Neuronal stem cell (in vitro differentiated cells): ENCODE measurements at regions not wholly inside any gene's neighbourhood (a gene's known extent, or its start where the extent isn't known, plus 50 kb on each side); places are given as distances from the start of the nearest gene placed in this dataset.

Experiments
- DNase-seq: peaks from one replicate; pipeline ENCODE4 v3.0.0-alpha.2; 2013; ENCODE audit warnings: low spot score
- H2AFZ ChIP-seq: one replicate; pipeline ENCODE4 v1.6.1; 2013; ENCODE audit warnings: mild to moderate bottlenecking, low read length, inconsistent platforms
- H2AK5ac ChIP-seq: 2 replicates; pipeline ENCODE4 v1.6.1; 2013; ENCODE audit warnings: low read depth, mild to moderate bottlenecking, inconsistent platforms, low read length, moderate library complexity, mixed read lengths
- H2BK120ac ChIP-seq: 2 replicates; pipeline ENCODE4 v1.6.1; 2013; ENCODE audit warnings: low read depth, mild to moderate bottlenecking, inconsistent platforms, low read length, moderate library complexity, mixed read lengths
- H2BK12ac ChIP-seq: one replicate; pipeline ENCODE4 v1.6.1; 2013; ENCODE audit warnings: low read length, inconsistent platforms
- H2BK15ac ChIP-seq: 2 replicates; pipeline ENCODE4 v1.6.1; 2013; ENCODE audit warnings: mild to moderate bottlenecking, low read length, inconsistent platforms, mixed read lengths
- H2BK5ac ChIP-seq: one replicate; pipeline ENCODE4 v1.6.1; 2013; ENCODE audit warnings: inconsistent platforms, mild to moderate bottlenecking, low read length, moderate library complexity
- H3K14ac ChIP-seq: one replicate; pipeline ENCODE4 v1.6.1; 2013; ENCODE audit warnings: low read length, inconsistent platforms
- H3K18ac ChIP-seq: 2 replicates; pipeline ENCODE4 v1.6.1; 2013; ENCODE audit warnings: low read length, inconsistent platforms
- H3K23ac ChIP-seq: 2 replicates; pipeline ENCODE4 v1.6.1; 2013; ENCODE audit warnings: low read depth, mild to moderate bottlenecking, mixed read lengths, low read length, inconsistent platforms; ENCODE audit not compliant: poor library complexity
- H3K27ac ChIP-seq: replicated peaks from 3 replicates; pipeline ENCODE4 v1.5.1; 2013; ENCODE audit warnings: low read length, inconsistent platforms
- H3K27me3 ChIP-seq, 3 experiments: 2 replicates each; pipeline ENCODE4 v1.6.1; 2013; ENCODE audit warnings: low read length in 3 of 3, mild to moderate bottlenecking in 2 of 3, inconsistent platforms in 1 of 3, low read depth in 1 of 3, mixed read lengths in 1 of 3, moderate library complexity in 1 of 3; ENCODE audit not compliant: control insufficient read depth in 3 of 3, insufficient read depth in 3 of 3
- H3K36me3 ChIP-seq, 2 donors: replicated peaks in 1 of 2; 2 replicates each; pipeline ENCODE4 v1.6.1; 2013; ENCODE audit warnings: low read length in 2 of 2; ENCODE audit not compliant: control insufficient read depth in 2 of 2, insufficient read depth in 2 of 2
- H3K4ac ChIP-seq: 2 replicates; pipeline ENCODE4 v1.6.1; 2013; ENCODE audit warnings: inconsistent platforms, mild to moderate bottlenecking, low read length, moderate library complexity
- H3K4me1 ChIP-seq, 2 donors: 1 replicate in 1 of 2; 2 replicates in 1 of 2; pipeline ENCODE4 v1.6.1; 2013; ENCODE audit warnings: low read length in 2 of 2, low read depth in 1 of 2; ENCODE audit not compliant: control insufficient read depth in 2 of 2, insufficient read depth in 1 of 2
- H3K4me2 ChIP-seq: one replicate; pipeline ENCODE4 v1.6.1; 2013; ENCODE audit warnings: mild to moderate bottlenecking, low read length, inconsistent platforms; ENCODE audit not compliant: insufficient read depth, poor library complexity, severe bottlenecking
- H3K4me3 ChIP-seq, 2 donors: 2 replicates each; pipeline ENCODE4 v1.5.1; 2013; ENCODE audit warnings: low read length in 2 of 2, mild to moderate bottlenecking in 2 of 2, inconsistent platforms in 1 of 2, moderate library complexity in 1 of 2
- H3K79me1 ChIP-seq: one replicate; pipeline ENCODE4 v1.6.1; 2013; ENCODE audit warnings: low read depth, mild to moderate bottlenecking, inconsistent platforms, low read length, moderate library complexity
- H3K9ac ChIP-seq: one replicate; pipeline ENCODE4 v1.6.1; 2013; ENCODE audit warnings: mild to moderate bottlenecking, low read depth, low read length, inconsistent platforms; ENCODE audit not compliant: poor library complexity
- H3K9me3 ChIP-seq, 2 donors: replicated peaks in 1 of 2; 2 replicates each; pipeline versions ENCODE3 to v1.6.1; 2013; ENCODE audit warnings: low read length in 2 of 2, mild to moderate bottlenecking in 2 of 2, inconsistent platforms in 1 of 2, low read depth in 1 of 2, mixed read lengths in 1 of 2, moderate library complexity in 1 of 2; ENCODE audit not compliant: control insufficient read depth in 2 of 2, insufficient read depth in 1 of 2
- H4K8ac ChIP-seq: one replicate; pipeline ENCODE4 v1.6.1; 2013; ENCODE audit warnings: low read depth, mild to moderate bottlenecking, inconsistent platforms, low read length, moderate library complexity
- H4K91ac ChIP-seq: one replicate; pipeline ENCODE4 v1.6.1; 2013; ENCODE audit warnings: low read length, low read depth, mild to moderate bottlenecking, inconsistent platforms; ENCODE audit not compliant: poor library complexity
- WGBS, 2 donors: extraction: QIAGEN DNeasy Blood & Tissue Kit; methylation state at CpG; one replicate each; pipeline ENCODE4 v1.1.7; 2013; ENCODE audit warnings: missing lambda C conversion rate in 2 of 2, mixed read lengths in 1 of 2; ENCODE audit not compliant: insufficient read length in 2 of 2, insufficient replicate concordance in 1 of 2; ENCODE audit errors: extremely low coverage in 2 of 2; 5-methylcytosine and 5-hydroxymethylcytosine counted together

DNA sequence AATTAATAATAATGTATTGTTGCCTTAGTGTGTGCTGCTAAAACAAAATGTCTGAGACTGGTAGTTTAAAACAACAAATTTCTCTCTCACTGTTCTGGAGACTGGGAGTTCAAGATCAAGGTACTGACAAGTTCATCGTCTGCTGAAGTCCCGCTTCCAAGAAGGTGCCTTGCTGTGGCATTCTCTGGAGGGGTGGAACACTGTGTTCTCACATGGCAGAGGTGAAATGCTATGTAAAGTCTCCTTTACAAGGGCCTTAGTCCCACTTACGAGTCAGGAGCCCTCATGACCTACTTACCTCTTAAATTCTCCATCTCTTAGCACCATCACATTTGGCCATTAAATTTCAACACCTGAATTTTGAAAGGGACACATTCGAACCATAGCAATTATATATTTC lies 299.2 kb upstream of the RBMS1 start:
- H3K23ac ChIP-seq = no peak overlapping the region
- no peak overlapping the region for H4K91ac ChIP-seq
- H4K8ac ChIP-seq = no peak overlapping the region
- no peak overlapping the region for H2BK15ac ChIP-seq
- no peak overlapping the region for H3K14ac ChIP-seq
- no peak overlapping the region for H2AFZ ChIP-seq
- no peak overlapping the region for H3K4ac ChIP-seq
- no peak overlapping the region for H3K18ac ChIP-seq
- no peak for DNase-seq
- no peak overlapping the region for H2BK120ac ChIP-seq
- H2BK12ac ChIP-seq = no peak overlapping the region
- H3K4me1 ChIP-seq = peaks cover 0 to 4% of the 10 kb centered on the region in 2 donors
- no peak overlapping the region for H2BK5ac ChIP-seq
- peaks cover 0 to 8% of the 10 kb centered on the region in 2 donors for H3K9me3 ChIP-seq
- no peak overlapping the region for H3K4me3 ChIP-seq
- H3K4me2 ChIP-seq = no peak overlapping the region
- no peak overlapping the region for H2AK5ac ChIP-seq
- no CpG with 5 or more reads among the region's 4 CpGs for WGBS, 2 donors
- no peak overlapping the region for H3K9ac ChIP-seq
- H3K27ac ChIP-seq = no peak overlapping the region
- no peaks in the 10 kb centered on the region for H3K27me3 ChIP-seq
- H3K79me1 ChIP-seq = no peaks in the 10 kb centered on the region
- no peaks in the 10 kb centered on the region for H3K36me3 ChIP-seq

DNA sequence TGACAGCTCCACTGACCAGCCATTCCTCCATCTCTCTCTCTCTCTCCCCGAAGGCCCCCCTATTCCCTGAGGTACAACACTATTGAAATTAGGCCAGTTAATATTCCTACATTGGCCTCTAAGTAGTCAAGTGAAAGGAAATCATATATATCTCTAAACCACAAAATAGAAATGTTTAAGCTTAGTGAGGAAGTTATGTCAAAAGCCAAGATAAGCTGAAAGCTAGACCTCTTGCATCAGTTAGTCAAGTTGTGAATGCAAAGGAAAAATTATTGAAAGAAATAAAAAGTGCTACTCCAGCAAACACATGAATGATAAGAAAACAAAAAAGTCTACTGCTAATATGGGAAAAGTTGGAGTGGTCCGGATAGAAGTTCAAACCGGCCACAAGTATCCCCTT lies 301.3 kb upstream of the RBMS1 start:
- Histone ChIP-seq H2BK12ac (no peak overlapping the region), H2BK5ac (no peak overlapping the region), H4K91ac (no peak overlapping the region), H3K4me1 (peaks cover 0 to 4% of the 10 kb centered on the region in 2 donors), H3K18ac (no peak overlapping the region), H3K79me1 (no peaks in the 10 kb centered on the region), H2BK15ac (no peak overlapping the region), H3K9ac (no peak overlapping the region), H3K4me3 (no peak overlapping the region), H3K27ac (no peak overlapping the region), H3K36me3 (no peaks in the 10 kb centered on the region), H3K9me3 (peaks cover 0 to 5% of the 10 kb centered on the region in 2 donors), H3K4me2 (no peak overlapping the region), H3K4ac (no peak overlapping the region), H2AK5ac (no peak overlapping the region), H3K14ac (no peak overlapping the region), H3K23ac (no peak overlapping the region), H2AFZ (no peak overlapping the region), H3K27me3 (no peaks in the 10 kb centered on the region), H4K8ac (no peak overlapping the region), H2BK120ac (no peak overlapping the region)
- no peak for DNase-seq
- WGBS, 2 donors = no CpG with 5 or more reads among the region's 3 CpGs

DNA sequence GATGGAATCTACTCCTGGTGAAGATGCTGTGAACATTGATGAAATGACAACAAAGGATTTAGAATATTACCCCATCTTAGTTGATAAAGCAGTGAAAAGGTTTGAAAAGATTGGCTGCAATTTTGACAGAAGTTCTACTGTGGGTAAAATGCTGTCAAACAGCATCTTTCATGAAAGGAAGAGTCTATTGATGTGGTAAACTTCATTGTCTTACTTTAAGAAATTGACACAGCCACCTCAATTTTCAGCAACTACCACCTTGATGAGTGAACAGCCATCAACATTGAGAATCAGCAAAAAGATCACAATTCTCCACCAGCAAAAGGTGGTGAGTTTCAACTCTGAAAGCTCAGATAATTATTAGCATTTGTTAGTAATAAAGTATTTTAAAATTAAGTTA lies 310.3 kb upstream of the RBMS1 start:
- Histone ChIP-seq H4K8ac (no peak overlapping the region), H3K9ac (no peak overlapping the region), H3K36me3 (no peaks in the 10 kb centered on the region), H2AK5ac (no peak overlapping the region), H2BK15ac (no peak overlapping the region), H2BK12ac (no peak overlapping the region), H3K79me1 (no peaks in the 10 kb centered on the region), H3K23ac (no peak overlapping the region), H3K4me3 (no peak overlapping the region), H2BK120ac (no peak overlapping the region), H2AFZ (no peak overlapping the region), H3K14ac (no peak overlapping the region), H4K91ac (no peak overlapping the region), H3K4me1 (no peaks in the 10 kb centered on the region), H3K4ac (no peak overlapping the region), H2BK5ac (no peak overlapping the region), H3K27ac (no peak overlapping the region), H3K18ac (no peak overlapping the region), H3K4me2 (no peak overlapping the region), H3K9me3 (peaks cover 0 to 9% of the 10 kb centered on the region in 2 donors), H3K27me3 (no peaks in the 10 kb centered on the region)
- no peak for DNase-seq

DNA sequence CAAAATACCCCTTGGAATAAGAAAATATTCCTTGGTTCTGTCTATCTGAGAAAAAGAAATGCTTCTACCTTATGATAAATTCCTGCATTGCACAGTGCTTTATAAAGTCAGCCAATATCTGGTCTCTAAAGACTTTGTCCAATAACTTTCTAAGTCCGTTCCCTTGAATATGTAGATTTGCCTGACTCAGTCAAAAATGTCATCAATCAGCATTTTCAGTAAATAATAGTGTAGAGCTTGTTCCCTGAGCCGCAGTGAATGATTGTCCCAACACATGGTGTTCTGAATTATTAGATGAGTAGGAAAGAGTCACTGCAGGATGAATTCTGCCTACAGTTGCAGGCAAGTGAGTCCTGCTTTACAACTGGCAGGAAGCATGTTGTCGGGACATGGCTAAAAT lies 316.8 kb upstream of the RBMS1 start:
- no peak for DNase-seq
- Histone ChIP-seq H2AFZ (no peak overlapping the region), H3K27me3 (no peaks in the 10 kb centered on the region), H3K14ac (no peak overlapping the region), H2BK5ac (no peak overlapping the region), H2BK15ac (no peak overlapping the region), H4K8ac (no peak overlapping the region), H2AK5ac (no peak overlapping the region), H4K91ac (no peak overlapping the region), H3K4me3 (no peak overlapping the region), H3K4me1 (no peaks in the 10 kb centered on the region), H3K4ac (no peak overlapping the region), H3K79me1 (no peaks in the 10 kb centered on the region), H3K36me3 (no peaks in the 10 kb centered on the region), H2BK120ac (no peak overlapping the region), H3K27ac (no peak overlapping the region), H3K23ac (no peak overlapping the region), H2BK12ac (no peak overlapping the region), H3K18ac (no peak overlapping the region), H3K9me3 (peaks cover 0 to 9% of the 10 kb centered on the region in 2 donors), H3K4me2 (no peak overlapping the region), H3K9ac (no peak overlapping the region)
- WGBS, 2 donors = no CpG with 5 or more reads among the region's 3 CpGs
